Breast epithelium (tissue), 3 donors: ENCODE measurements at regions not wholly inside any gene's neighbourhood (a gene's known extent, or its start where the extent isn't known, plus 50 kb on each side); places are given as distances from the start of the nearest gene placed in this dataset.

Experiments
- POLR2A ChIP-seq: fragments of 450-650 bp; IDR thresholded peaks from one replicate; pipeline ENCODE4 v1.6.1; 2016; ENCODE audit warnings: antibody characterized with exemption, mild to moderate bottlenecking, moderate library complexity
- POLR2AphosphoS5 ChIP-seq, 3 donors: sonication (generic); formaldehyde crosslinking; IDR thresholded peaks; one replicate each; pipeline ENCODE4 v1.6.1; 2017; ENCODE audit warnings: antibody characterized with exemption in 3 of 3
- TF ChIP-seq, protein P1 (sequence below), 3 donors: fragments of 450-650 bp; IDR thresholded peaks; one replicate each; pipeline ENCODE4 v1.5.1; 2016 to 2017; ENCODE audit warnings: antibody characterized with exemption in 3 of 3, mild to moderate bottlenecking in 3 of 3, moderate library complexity in 3 of 3

DNA sequence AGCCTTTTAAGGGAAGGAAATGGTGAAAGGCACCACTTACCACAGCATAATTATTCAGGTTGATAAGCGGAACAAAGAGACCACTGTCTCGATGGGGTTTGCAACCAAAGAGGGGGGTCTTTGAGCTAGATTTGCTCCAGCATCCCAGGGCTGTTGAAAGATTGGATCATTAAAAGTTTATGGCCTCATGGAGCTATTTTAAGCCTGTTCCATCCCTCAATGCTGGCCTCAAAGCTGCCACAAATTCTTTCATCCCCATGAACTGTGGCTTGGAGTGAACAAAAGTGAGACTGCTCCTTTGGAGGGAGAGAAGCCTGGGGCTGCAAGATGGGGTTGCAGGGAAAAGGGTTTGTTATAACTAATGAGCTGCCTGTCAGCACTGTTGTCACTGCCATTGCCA lies 209.8 kb downstream of the RTL9 start:
- TF ChIP-seq POLR2A (no peak), POLR2AphosphoS5 (IDR thresholded peaks at IDR 0.05) (no peak)
- TF ChIP-seq, protein P1, sequence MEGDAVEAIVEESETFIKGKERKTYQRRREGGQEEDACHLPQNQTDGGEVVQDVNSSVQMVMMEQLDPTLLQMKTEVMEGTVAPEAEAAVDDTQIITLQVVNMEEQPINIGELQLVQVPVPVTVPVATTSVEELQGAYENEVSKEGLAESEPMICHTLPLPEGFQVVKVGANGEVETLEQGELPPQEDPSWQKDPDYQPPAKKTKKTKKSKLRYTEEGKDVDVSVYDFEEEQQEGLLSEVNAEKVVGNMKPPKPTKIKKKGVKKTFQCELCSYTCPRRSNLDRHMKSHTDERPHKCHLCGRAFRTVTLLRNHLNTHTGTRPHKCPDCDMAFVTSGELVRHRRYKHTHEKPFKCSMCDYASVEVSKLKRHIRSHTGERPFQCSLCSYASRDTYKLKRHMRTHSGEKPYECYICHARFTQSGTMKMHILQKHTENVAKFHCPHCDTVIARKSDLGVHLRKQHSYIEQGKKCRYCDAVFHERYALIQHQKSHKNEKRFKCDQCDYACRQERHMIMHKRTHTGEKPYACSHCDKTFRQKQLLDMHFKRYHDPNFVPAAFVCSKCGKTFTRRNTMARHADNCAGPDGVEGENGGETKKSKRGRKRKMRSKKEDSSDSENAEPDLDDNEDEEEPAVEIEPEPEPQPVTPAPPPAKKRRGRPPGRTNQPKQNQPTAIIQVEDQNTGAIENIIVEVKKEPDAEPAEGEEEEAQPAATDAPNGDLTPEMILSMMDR (IDR thresholded peaks at IDR 0.05): no peak
